ENCODE measurements at regions not wholly inside any gene's neighbourhood (a gene's known extent, or its start where the extent isn't known, plus 50 kb on each side); places are given as distances from the start of the nearest gene placed in this dataset.

GRCh38 chr4:56742080-56742871 lies 61.2 kb upstream of the HOPX start:
- H3K27ac Mint-ChIP-seq (ENCODE audit: unreplicated experiment) = peak overlapping the region; percentile 50
- H3K27me3 Mint-ChIP-seq (ENCODE audit: low read depth) = peaks cover 3% of the 10 kb centered on the region
- no peaks in the 10 kb centered on the region for H3K9me3 Mint-ChIP-seq (ENCODE audit: low read depth)
- H3K4me3 Mint-ChIP-seq (ENCODE audit: unreplicated experiment) = no peak overlapping the region
- TF ChIP-seq CTCF (IDR thresholded peaks at IDR 0.05) = no peak
- no peaks in the 10 kb centered on the region for H3K36me3 Mint-ChIP-seq (ENCODE audit: low read depth)
- no peak for DNase-seq (ENCODE audit: low spot score)
- H3K4me1 Mint-ChIP-seq (ENCODE audit: low read depth) = peaks cover 33% of the 10 kb centered on the region

GRCh38 chr4:56741595-56741994 lies 60.5 kb upstream of the HOPX start:
- no peak for DNase-seq (ENCODE audit: low spot score)
- H3K4me3 Mint-ChIP-seq (ENCODE audit: unreplicated experiment) = no peak overlapping the region
- peaks cover 3% of the 10 kb centered on the region for H3K27me3 Mint-ChIP-seq (ENCODE audit: low read depth)
- H3K27ac Mint-ChIP-seq (ENCODE audit: unreplicated experiment) = peak overlapping the region; percentile 50
- H3K9me3 Mint-ChIP-seq (ENCODE audit: low read depth) = no peaks in the 10 kb centered on the region
- no peak for TF ChIP-seq CTCF (IDR thresholded peaks at IDR 0.05)
- H3K4me1 Mint-ChIP-seq (ENCODE audit: low read depth) = peaks cover 30% of the 10 kb centered on the region
- no peaks in the 10 kb centered on the region for H3K36me3 Mint-ChIP-seq (ENCODE audit: low read depth)

DNA sequence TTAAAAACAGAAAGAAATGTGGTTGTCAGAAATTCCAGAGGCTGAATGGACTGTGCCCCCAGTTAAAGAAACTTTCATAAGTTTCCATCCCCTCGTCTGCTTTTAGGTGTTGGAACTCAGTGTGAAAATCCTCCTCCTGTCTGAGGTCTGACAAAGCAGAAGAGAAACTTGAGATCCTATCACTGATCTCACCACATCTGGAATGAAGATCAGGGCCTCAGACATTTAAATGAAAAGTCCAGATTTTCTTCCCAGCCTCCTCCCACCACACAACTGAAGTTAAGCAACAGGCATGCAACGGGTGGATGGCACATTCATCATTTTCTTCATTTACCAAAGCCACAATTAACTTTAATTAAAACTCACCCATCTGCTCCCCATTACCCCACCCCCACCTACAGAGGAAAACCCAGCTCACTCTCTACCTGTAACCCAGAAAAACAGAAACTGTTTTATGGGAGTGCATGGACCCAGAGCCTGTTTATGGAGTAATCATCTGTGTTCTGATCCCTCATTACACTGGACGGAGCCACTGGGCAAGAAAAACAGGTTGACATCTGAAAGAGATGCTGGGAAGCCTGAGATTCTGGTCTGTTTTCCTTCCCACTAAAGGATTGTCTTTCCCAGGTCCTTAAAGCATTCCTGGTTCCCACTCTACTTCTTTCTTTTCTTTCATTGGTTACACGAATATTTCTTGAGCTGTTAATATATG lies 58.1 kb upstream of the HOPX start:
- Mint-ChIP-seq H3K9me3 (ENCODE audit: low read depth) (peaks cover 5% of the 10 kb centered on the region), H3K27me3 (ENCODE audit: low read depth) (peaks cover 3% of the 10 kb centered on the region), H3K27ac (ENCODE audit: unreplicated experiment) (peak overlapping the region; percentile 60), H3K36me3 (ENCODE audit: low read depth) (no peaks in the 10 kb centered on the region), H3K4me1 (ENCODE audit: low read depth) (peaks cover 27% of the 10 kb centered on the region), H3K4me3 (ENCODE audit: unreplicated experiment) (no peak overlapping the region)
- no peak for TF ChIP-seq CTCF (IDR thresholded peaks at IDR 0.05)
- DNase-seq (ENCODE audit: low spot score) = no peak

DNA sequence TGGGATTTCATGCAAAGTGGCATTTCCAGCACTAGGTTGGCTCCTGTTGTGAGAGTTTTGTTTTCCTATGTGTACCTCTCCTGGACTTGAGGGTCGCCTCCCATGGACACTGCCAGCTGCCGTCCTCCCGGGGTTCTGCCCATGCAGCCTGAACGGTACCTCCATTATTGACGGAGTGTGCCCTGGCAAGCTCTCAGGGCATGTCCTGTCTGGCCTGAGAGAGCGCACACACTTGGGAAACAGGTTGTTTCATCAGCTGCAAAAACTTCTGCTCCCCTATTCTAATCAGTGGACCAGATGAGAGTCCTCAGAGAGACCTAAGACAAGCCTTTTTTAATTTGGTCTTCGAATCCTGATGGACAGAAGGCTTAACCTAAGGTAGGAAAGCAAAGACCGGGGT lies 56.6 kb upstream of the HOPX start:
- H3K9me3 Mint-ChIP-seq (ENCODE audit: low read depth) = peaks cover 5% of the 10 kb centered on the region
- no peak overlapping the region for H3K4me3 Mint-ChIP-seq (ENCODE audit: unreplicated experiment)
- no peak for DNase-seq (ENCODE audit: low spot score)
- no peak for TF ChIP-seq CTCF (IDR thresholded peaks at IDR 0.05)
- peaks cover 5% of the 10 kb centered on the region for H3K27me3 Mint-ChIP-seq (ENCODE audit: low read depth)
- no peak overlapping the region for H3K27ac Mint-ChIP-seq (ENCODE audit: unreplicated experiment)
- peaks cover 21% of the 10 kb centered on the region for H3K4me1 Mint-ChIP-seq (ENCODE audit: low read depth)
- H3K36me3 Mint-ChIP-seq (ENCODE audit: low read depth) = no peaks in the 10 kb centered on the region

DNA sequence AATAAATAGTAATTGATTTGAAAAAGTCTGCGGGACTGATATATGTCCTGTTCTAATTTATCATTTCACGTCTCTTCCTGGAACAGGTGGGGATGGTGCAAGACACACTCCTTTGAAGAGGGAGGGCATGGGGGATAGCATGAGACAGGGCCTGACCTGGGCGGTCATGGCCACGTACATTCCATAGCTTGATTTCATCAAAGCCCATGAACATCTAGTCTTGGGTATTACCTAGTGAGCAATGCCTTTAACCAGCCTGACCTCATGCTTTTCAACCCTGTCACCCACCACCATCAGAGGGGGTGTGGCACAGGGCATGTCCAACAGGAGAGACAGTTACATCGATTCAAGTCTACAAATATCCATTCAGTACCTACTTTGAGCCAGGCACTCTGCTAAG lies 52.3 kb upstream of the HOPX start:
- no peaks in the 10 kb centered on the region for H3K36me3 Mint-ChIP-seq (ENCODE audit: low read depth)
- peaks cover 4% of the 10 kb centered on the region for H3K27me3 Mint-ChIP-seq (ENCODE audit: low read depth)
- no peak overlapping the region for H3K4me3 Mint-ChIP-seq (ENCODE audit: unreplicated experiment)
- no peak overlapping the region for H3K27ac Mint-ChIP-seq (ENCODE audit: unreplicated experiment)
- peaks cover 22% of the 10 kb centered on the region for H3K4me1 Mint-ChIP-seq (ENCODE audit: low read depth)
- no peak for TF ChIP-seq CTCF (IDR thresholded peaks at IDR 0.05)
- peaks cover 5% of the 10 kb centered on the region for H3K9me3 Mint-ChIP-seq (ENCODE audit: low read depth)
- no peak for DNase-seq (ENCODE audit: low spot score)

Data from chondrocyte (in vitro differentiated cells).